OCI-LY1 (cell line): ENCODE measurements at regions not wholly inside any gene's neighbourhood (a gene's known extent, or its start where the extent isn't known, plus 50 kb on each side); places are given as distances from the start of the nearest gene placed in this dataset.

ENCODE experiments used
- EZH2 ChIP-seq: fragments of 200-600 bp; sonication (generic), shearing (Covaris generic); IDR thresholded peaks from 2 replicates; pipeline ENCODE4 v1.8.0; 2017; ENCODE audit warnings: borderline replicate concordance, mixed run types, mild to moderate bottlenecking, antibody characterized with exemption, low read length, moderate library complexity, mixed read lengths
- TF ChIP-seq, protein P1 (sequence below): fragments of 200-600 bp; sonication (generic), shearing (Covaris generic); IDR thresholded peaks from 2 replicates; pipeline ENCODE4 v1.5.1; 2017; ENCODE audit warnings: mild to moderate bottlenecking, antibody characterized with exemption, low read length, moderate library complexity, mixed read lengths

DNA sequence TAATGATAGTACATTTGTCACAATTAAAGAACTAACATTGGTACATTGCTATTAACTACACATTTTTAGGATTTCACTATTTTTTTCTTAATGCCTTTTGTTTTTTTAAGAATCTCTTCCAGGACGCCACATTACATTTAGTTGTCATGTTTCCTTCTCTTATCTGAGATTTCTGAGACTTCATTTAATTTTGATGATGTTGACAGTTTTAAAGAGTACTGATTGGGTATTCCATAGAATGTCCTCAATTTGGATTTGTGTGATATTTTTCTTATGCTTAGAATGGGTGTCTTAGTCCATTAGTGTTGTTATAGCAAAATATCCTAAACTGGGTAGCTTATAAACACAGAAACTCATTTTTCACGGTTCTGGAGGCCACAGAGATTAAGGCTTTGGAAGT is 1095.5 kb upstream of the LCORL start:
- TF ChIP-seq, protein P1, sequence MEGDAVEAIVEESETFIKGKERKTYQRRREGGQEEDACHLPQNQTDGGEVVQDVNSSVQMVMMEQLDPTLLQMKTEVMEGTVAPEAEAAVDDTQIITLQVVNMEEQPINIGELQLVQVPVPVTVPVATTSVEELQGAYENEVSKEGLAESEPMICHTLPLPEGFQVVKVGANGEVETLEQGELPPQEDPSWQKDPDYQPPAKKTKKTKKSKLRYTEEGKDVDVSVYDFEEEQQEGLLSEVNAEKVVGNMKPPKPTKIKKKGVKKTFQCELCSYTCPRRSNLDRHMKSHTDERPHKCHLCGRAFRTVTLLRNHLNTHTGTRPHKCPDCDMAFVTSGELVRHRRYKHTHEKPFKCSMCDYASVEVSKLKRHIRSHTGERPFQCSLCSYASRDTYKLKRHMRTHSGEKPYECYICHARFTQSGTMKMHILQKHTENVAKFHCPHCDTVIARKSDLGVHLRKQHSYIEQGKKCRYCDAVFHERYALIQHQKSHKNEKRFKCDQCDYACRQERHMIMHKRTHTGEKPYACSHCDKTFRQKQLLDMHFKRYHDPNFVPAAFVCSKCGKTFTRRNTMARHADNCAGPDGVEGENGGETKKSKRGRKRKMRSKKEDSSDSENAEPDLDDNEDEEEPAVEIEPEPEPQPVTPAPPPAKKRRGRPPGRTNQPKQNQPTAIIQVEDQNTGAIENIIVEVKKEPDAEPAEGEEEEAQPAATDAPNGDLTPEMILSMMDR: no peak
- no peak for TF ChIP-seq EZH2
